ENCODE measurements at regions not wholly inside any gene's neighbourhood (a gene's known extent, or its start where the extent isn't known, plus 50 kb on each side); places are given as distances from the start of the nearest gene placed in this dataset.
"Not testable (repeated sequence)": the region's sequence is repeated elsewhere in the genome, so short reads cannot be mapped to it uniquely, and the experiment has no call there.

- TF ChIP-seq CTCF (IDR thresholded peaks at IDR 0.05); ZFX (IDR thresholded peaks at IDR 0.05; ENCODE audit: borderline replicate concordance): not testable (repeated sequence)
These were observed 169.0 kb downstream of the USP22 start for GRCh38 chr17:20873688-20874328.
